ENCODE measurements at regions not wholly inside any gene's neighbourhood (a gene's known extent, or its start where the extent isn't known, plus 50 kb on each side); places are given as distances from the start of the nearest gene placed in this dataset.
A peak's percentile ranks its signal among the peaks of the same experiment; 100 is the strongest.
"Not testable (repeated sequence)": the region's sequence is repeated elsewhere in the genome, so short reads cannot be mapped to it uniquely, and the experiment has no call there.

GRCh38 chr18:39586741-39587140 lies 2021.1 kb upstream of the CELF4 start:
- DNase-seq (ENCODE audit: low read depth in 2 of 2): no peak

DNA sequence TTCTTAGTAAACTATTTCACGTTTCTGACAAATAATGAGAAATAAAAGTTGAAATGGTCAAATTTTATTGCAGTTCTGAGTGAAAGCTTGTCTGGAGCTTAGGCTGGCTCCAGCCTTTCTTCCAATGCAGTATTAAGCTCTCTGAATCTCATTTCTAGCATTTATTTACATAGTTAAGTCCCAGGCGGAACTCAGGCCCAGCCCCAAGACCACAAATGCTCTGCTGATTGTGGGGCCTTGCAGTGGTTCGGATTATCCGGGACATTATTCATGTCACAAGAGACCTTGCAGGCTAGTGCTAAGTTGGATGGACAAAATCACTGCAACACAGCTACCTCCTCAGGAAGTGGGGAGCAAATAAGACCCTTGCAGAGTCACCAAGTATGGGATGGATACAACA lies 2009.3 kb upstream of the CELF4 start:
- no peak for DNase-seq (ENCODE audit: low read depth in 2 of 2)

DNA sequence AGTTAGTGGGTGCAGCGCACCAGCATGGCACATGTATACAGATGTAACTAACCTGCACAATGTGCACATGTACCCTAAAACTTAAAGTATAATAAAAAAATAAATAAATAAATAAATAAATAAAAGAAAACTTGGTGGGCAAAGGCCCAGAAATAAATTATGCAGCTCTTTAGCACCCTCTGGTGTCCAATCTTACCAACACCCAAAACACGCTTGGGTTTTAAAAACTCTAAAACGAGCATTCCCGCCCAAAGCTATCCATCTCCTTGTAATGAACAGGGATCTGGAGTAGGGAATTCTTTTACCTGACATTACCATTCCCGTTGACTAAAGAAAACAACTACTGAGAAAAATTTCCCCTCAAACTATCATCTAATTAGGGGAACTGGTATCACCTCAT lies 2005.9 kb upstream of the CELF4 start:
- peak; percentile 31 to 60 for DNase-seq (ENCODE audit: low read depth in 2 of 2)

GRCh38 chr18:39565551-39566230 lies 2000.1 kb upstream of the CELF4 start:
- not testable (repeated sequence) for DNase-seq (ENCODE audit: low read depth in 2 of 2)

DNA sequence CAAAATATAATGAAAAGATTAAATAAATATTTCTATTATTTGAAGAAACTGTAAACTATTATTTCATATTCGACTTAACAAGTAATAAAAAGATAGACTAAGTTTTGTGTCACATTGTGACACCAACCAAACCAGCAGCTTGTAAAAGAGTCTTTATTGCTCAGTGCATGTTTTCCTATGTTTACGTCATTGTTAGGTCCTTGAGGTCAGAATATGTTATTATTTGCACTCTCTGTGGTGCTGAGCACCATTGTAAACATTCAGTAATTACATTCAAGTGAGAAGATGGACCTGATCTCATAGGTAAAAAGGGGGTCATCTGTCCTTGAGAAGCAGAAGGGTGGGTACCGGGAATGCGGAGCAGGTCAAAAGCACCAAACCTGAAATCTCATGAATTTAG lies 1999.1 kb upstream of the CELF4 start:
- no peak for DNase-seq (ENCODE audit: low read depth in 2 of 2)

GRCh38 chr18:39561126-39561525 lies 1995.5 kb upstream of the CELF4 start:
- peak in 1 of 2 donors; percentile 89 for DNase-seq (ENCODE audit: low read depth in 2 of 2)

GRCh38 chr18:39558658-39559057 lies 1993.1 kb upstream of the CELF4 start:
- no peak for DNase-seq (ENCODE audit: low read depth in 2 of 2)

GRCh38 chr18:39555496-39555895 lies 1989.9 kb upstream of the CELF4 start:
- DNase-seq (ENCODE audit: low read depth in 2 of 2): no peak

DNA sequence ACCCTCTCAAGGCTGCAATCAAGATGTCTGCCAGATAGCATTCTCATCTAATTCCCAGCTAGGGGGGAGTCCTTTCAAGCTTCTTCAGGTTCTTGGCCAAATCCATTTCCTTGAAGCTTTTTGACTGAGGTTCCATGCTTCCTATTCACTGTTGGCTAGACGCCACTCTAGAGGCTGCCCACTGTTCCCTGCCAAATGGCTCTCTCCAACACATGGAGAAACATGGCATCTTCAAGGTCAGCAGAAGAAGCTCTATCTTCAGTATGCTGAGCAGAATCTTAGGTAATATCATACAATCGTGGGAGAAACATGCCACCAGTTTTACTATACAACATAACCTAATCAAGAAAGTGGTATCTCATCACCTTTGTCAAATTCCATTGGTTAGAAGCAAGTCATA lies 1985.1 kb upstream of the CELF4 start:
- no peak for DNase-seq (ENCODE audit: low read depth in 2 of 2)

GRCh38 chr18:39549144-39549543 lies 1983.5 kb upstream of the CELF4 start:
- DNase-seq (ENCODE audit: low read depth in 2 of 2): no peak

DNA sequence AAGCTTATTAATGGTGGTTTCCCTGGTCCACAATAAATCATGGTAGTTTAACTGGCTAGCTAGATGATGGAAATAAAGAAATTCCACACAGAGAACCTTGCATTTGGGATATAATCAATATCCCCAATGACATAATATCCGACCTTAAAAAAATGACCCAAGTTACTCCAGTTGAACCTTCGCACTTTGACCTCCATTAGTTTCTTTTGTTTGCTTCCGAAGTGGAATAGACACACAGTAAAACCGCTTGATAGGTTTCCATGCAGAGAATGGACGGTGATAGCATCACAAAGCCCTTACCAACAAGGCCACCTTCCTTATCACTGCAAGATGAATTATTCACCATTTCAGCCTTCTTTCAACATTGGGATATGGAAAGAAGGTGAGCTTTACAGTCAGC lies 1966.1 kb upstream of the CELF4 start:
- DNase-seq (ENCODE audit: low read depth in 2 of 2): no peak

DNA sequence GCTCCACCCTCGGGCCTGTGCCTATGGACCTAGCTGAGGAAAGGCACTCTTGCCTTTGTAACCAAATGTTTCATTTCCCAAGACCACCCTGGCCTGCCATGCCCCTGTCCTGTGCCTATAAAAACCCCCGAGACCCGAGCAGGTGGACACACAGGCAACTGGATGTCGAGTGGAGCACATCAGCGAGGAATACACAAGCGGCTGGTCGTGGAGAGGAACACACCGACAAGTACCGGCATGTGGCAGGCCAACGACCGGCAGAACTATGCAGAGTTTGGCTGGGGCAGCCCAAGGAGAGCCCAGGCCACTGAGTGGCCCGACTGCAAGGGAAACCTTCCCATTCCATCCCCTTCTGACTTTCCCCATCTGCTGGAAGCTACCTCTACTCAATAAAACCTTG lies 1963.8 kb upstream of the CELF4 start:
- DNase-seq (ENCODE audit: low read depth in 2 of 2): no peak

GRCh38 chr18:39527465-39527864 lies 1961.9 kb upstream of the CELF4 start:
- no peak for DNase-seq (ENCODE audit: low read depth in 2 of 2)

DNA sequence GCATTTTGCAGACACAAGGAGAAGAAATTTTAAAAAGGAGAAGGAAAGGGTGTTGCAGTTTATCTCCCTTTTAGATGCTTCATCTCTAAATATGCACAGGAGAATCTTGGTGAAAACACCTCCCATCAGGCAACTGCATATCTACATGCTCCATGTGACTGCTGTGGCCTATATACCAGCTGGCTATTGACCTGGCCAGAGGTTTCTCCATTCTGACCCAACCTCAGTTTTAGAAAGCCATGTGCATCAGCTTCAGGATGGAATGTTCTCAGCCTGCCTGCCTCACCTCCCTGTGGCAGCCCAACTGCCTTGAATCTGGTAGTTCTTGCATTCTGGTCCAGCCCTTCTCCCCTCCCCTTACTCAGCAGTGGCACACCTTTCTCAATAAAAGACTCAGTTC lies 1958.8 kb upstream of the CELF4 start:
- no peak for DNase-seq (ENCODE audit: low read depth in 2 of 2)

DNA sequence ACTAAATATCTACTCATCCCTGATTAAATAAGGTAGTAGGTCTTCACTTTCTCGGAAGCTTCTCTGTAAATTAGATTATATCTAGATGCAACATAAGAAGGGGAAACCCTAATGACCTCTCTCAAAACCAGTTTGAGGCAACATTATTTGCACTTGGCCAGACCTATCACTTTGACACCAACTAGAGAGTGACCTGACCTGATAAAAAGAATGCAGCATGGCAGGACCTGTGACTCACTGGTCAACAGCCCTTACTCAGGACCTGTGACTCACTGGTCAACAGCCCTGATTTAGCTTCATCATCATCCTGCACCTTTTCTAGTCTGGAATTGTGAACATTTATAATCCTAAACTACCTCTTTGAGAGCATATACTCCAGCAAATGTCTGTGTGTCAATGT lies 1957.7 kb upstream of the CELF4 start:
- peak; percentile 30 to 77 for DNase-seq (ENCODE audit: low read depth in 2 of 2)

DNA sequence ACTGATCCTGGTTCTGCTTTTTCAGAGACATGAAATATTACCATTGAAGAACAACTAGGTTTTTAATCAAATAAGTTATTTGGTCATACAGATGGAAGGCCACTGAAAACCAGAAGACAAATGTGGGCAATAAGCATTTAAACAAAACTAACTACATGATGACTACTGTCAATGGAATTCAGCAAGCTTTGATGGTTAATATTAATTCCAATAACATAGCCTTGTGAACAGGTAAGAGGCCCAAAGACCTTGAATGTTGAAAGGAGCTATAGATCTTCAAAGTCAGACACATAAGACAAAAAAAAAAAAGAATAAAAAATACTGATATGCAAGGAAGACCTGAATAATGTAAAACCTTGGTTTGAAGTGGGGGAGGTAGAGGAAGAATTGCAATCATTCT lies 1955.6 kb upstream of the CELF4 start:
- no peak for DNase-seq (ENCODE audit: low read depth in 2 of 2)

GRCh38 chr18:39519741-39520140 lies 1954.1 kb upstream of the CELF4 start:
- DNase-seq (ENCODE audit: low read depth in 2 of 2): no peak

- DNase-seq (ENCODE audit: low read depth in 2 of 2): no peak
These were observed 1949.7 kb upstream of the CELF4 start for GRCh38 chr18:39515299-39515698.

DNA sequence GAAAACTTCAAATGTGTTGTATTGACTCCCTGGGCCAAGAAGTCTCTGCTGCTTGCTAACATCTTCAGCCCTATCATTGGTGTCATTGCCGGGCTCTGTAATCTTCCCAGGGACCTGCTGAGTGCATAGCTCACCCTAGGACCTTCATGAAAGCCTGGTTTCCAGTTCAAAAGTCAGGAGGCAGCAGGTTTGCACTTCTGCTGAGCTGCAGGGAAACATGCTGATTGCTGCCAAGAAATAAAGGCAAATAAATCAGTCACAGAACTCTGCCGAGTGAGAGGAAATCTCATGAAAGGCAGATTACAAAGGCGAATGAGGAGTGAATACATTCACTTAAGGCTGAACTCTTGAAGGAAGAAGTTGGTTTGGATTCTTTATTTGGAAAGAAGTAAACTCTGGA lies 1947.6 kb upstream of the CELF4 start:
- peak; percentile 21 to 61 for DNase-seq (ENCODE audit: low read depth in 2 of 2)

DNA sequence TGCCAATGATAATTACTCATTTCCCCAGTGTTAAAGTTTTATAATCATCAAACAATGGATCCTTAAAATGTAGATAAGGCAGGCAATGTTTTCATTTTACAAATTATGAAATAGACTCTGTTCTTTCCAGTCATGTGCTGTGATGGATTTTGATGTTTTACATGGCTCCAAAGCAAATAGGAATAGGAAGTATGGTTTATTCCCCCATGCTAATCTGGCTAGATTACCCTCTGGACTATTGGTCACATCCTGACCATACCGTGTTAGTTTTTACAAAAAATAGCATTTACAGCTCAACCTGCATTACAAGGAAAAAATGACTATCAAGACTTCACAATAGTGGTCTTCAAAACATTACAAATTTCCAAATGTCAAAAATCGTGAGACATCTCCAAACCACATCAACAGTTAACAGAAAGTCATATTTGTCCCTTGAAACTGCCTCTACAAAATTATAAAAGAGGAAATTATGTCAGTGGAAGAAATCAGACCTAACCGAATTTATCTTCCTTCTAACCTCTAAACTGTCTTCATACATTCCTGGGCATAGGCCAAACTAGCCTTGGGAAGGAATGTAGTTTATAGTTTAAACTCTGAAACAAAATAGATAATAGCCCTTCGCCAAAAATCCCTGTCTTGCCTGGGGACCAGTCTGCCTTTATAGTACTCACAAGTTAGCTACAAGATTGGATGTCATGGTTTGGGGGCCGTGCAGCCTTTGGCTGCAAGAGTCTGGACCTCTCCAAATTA lies 1941.2 kb upstream of the CELF4 start:
- DNase-seq (ENCODE audit: low read depth in 2 of 2): peak in 1 of 2 donors; percentile 40

- DNase-seq (ENCODE audit: low read depth in 2 of 2): no peak
These were observed 1934.7 kb upstream of the CELF4 start for GRCh38 chr18:39500306-39500705.

GRCh38 chr18:39497821-39498220 lies 1932.2 kb upstream of the CELF4 start:
- no peak for DNase-seq (ENCODE audit: low read depth in 2 of 2)

GRCh38 chr18:39496986-39497385 lies 1931.4 kb upstream of the CELF4 start:
- DNase-seq (ENCODE audit: low read depth in 2 of 2): no peak
